Head of caudate nucleus (tissue), 42 donors: ENCODE measurements at regions not wholly inside any gene's neighbourhood (a gene's known extent, or its start where the extent isn't known, plus 50 kb on each side); places are given as distances from the start of the nearest gene placed in this dataset.
A peak's percentile ranks its signal among the peaks of the same experiment; 100 is the strongest.

Experiments
- DNase-seq, 42 donors: peaks; one replicate each; pipeline versions ENCODE4 v3.0.0 to v3.0.0-alpha.2; 2020 to 2021; ENCODE audit warnings: mixed read lengths in 7 of 42
- intact Hi-C: fragments of 100-400 bp; cut with DNase I; formaldehyde crosslinking; loops from one replicate; pipeline ENCODE4 v1.15.0; 2022

DNA sequence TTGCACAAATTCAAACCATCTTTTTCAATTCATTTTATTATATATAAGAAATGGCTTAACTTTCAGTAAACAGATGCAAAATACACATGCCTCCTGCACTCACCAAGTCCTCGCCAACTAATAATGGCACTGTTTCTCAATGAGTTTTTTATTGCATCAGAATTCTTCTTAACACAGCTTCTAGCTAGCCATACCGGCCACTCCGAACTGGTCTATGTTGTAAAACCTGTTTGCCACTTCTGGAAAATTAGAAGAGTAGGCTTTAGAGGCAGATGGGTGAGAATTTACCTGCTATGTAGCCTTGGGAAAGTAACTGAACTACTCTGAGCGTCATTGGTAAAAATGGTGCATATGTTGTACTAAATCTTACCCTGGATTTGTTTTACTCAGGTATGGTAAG lies 100.6 kb upstream of the LHCGR start:
- intact Hi-C loops, result no loop called here
- DNase-seq, result peak in 1 of 42 donors; percentile 16

DNA sequence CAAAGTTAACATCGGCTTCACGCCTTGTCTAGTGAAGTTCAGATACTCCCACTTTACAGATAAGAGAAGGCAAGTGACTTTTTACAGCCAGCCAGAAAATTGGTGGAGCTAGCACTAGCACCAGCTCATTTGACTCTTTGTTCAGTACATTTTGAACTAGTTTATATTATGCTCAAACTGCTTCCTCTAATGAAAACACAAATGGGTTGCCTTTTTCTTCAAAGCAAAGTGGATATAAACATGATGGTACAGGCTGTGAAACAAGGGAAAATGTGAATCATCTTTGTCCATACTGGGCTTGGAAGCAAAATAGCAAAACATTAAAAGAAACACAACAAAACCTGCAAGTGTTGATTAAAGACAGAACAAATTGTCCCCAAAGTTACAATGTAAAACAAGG lies 99.6 kb upstream of the LHCGR start:
- intact Hi-C loops, result no loop called here
- DNase-seq, result peak in 1 of 42 donors; percentile 5

DNA sequence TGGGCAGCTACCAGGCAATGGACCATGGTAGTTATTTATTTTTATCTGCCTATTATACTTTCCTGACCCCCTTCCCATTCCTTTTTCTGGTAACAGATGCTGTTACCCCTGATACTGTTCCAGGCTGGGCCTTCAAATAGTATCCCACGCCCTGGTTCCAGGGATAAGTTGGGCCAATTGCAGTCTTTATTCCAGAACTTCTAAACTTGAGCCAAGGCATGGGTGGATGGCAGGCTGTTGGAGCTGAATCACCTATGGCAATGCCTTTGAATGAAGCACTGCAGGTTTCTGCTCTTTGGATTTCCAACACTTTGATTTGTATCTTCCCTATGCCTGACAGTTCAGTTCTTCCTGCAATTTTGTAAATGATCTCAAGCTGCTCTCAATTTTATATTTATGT lies 99.2 kb upstream of the LHCGR start:
- intact Hi-C loops, result no loop called here
- no peak for DNase-seq

GRCh38 chr2:48852938-48853337 lies 97.4 kb upstream of the LHCGR start:
- intact Hi-C loops, result no loop called here
- no peak for DNase-seq

GRCh38 chr2:48851161-48851560 lies 95.6 kb upstream of the LHCGR start:
- peak in 1 of 42 donors; percentile 5 for DNase-seq
- intact Hi-C loops, result no loop called here

DNA sequence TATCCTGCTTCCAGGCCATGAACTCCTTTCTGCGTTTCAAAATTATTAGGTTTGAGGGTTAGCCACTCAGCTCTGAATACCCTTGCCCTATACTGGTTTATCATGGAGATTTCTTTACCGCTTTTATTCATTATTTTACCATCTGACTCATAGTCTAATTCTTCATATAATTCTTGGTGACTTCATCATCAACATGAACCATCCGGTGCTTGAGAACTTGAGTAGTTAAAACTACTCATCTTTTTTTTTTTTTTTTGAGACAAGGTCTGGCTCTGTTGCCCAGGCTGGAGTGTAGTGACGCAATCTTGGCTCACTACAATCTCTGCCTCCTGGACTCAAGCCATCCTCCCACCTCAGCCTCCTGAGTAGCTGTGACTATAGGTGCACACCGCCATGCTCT lies 94.2 kb upstream of the LHCGR start:
- DNase-seq, result no peak
- intact Hi-C loops, result no loop called here

- intact Hi-C loops, result no loop called here
- no peak for DNase-seq
These were observed 90.2 kb upstream of the LHCGR start for GRCh38 chr2:48845684-48846083.

DNA sequence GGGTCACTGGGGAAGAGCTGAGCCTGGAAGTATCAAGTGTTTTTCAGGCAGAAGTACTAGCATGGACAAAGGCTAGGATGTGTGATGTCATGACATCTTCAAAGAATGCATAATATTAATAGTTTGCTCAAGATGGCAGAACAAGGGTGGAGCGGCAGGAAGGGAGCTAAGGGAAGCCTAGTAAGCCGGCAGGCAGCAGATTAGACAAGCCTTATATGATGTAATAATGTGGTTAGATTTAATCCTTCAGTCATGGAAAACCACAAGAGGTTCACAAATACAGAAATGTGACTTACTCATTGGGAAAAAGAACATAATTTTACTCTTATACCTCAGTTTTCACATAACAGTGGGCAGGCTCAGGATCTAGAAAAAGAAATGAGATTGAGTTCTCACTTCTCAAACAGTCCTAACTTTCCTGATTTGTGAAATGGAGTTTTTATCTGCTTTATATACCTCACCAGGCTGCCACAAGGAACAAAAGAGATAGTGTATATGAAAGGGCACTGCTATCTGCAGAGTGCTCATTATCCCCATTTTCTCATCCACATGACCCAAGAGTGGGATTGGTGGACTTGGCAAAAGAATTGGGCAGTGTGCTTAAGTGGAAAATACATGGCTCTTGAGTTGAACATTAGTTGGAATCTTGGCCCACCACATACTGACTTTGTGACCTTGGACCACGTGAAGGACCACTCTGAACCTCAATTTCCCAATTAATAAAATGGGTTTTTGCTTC lies 89.1 kb upstream of the LHCGR start:
- DNase-seq, result no peak
- intact Hi-C loops, result no loop called here

DNA sequence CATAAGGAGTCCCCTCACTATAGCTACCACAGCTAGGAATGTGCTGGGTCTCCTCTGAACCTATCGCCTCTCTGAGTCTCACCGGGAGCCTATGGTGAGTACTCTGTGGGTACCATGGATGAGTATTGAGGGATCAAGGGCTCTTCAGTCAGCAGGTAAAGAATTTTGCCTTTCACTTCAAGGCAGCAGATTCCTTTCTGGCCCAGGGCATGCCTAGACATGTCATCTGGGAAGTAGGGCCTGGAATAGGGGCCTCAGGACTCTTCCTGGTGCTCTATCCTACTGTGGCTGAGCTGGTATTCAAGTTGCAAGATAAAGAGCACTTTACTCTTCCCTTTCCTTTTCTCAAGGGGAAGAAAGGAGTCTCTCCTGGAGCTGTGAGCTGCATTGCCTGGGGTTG lies 85.6 kb upstream of the LHCGR start:
- no peak for DNase-seq
- intact Hi-C loops, result no loop called here

GRCh38 chr2:48838029-48838428 lies 82.5 kb upstream of the LHCGR start:
- DNase-seq, result no peak
- intact Hi-C loops, result no loop called here

- DNase-seq, result no peak
- intact Hi-C loops, result no loop called here
These were observed 74.0 kb upstream of the LHCGR start for GRCh38 chr2:48829569-48829968.

DNA sequence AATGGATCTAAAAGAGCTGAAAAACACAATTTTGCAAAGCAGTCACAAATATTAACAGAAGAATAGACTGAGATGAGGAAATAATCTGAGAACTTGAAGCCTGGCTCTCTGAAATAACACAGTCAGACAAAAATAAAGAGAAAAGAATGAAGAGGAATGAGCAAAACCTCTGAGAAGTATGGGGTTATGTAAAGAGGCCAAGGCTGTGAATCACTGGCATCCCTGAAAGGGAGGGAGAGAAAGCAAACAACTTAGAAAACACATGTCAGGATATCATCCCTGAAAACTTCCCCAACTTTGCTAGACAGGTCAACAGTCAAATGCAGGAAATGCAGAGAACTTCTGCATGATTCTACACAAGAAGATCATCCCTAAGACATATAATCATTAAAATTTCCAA lies 73.5 kb upstream of the LHCGR start:
- intact Hi-C loops, result no loop called here
- DNase-seq, result no peak

DNA sequence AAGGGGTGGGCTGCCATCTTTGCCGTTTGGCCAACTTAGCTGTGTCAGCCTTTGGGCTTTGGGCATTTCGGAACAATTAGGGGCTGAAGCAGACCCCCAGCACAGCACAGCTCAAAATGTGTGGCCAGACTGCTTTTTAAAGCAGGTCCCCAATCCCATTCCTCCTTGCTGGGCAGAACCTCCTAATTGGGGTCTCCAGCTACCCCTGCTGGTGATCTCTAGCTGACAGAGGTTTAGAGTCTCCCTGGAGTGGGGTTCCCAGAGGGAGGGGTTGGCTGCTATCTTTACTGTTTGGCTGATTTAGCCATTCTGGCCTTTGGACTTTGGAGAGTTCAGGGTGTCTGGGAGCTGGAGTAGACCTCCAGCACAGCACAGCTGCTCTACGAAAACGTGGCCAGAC lies 71.5 kb upstream of the LHCGR start:
- intact Hi-C loops, result no loop called here
- no peak for DNase-seq

DNA sequence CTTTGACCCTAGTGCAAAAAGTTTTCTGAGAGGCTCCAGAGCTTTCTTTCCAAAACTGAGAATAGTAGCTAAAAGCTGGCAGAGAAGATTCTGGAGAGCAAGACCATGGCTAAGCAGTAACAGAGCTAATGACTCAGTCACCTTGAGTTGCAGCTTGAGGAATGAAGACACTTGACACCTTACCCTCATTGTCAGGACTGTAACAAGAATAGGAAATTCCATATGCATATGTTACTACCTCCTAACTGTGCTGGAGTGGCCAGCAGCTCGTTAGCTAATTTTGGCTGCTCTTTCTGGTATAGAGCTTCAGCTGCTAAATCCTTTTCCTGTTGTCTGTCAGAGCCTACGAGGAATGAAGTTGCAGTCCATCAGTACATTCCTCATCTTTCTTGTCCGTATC lies 68.6 kb upstream of the LHCGR start:
- DNase-seq, result no peak
- intact Hi-C loops, result no loop called here

DNA sequence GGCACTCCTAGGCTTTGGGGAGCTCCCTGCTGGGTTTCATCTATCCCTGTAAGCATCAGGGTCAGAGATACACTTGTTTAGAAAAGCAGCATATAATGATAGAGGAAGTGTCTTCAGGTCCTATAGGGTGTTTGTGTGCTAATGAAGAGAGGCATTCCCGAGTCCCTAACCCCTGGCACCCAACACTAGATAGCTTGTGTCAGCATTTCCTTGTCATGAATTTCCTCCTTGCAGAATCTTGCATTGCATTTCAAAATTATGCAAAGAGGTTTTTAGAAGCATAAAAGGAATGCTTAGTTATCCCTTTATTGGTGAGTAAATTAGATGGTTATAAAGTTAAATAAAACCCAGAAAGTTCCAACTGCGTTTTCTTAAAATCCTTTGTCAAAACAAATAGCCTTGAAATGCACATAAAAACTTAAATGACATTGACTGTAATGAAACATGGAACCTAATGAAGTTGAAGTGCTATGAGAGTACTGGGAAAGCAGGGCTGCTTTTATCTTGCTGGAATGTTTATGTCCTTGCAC lies 63.7 kb upstream of the LHCGR start:
- no peak for DNase-seq
- intact Hi-C loops, result no loop called here

GRCh38 chr2:48817355-48817754 lies 61.8 kb upstream of the LHCGR start:
- intact Hi-C loops, result no loop called here
- DNase-seq, result no peak

GRCh38 chr2:48812416-48812815 lies 56.9 kb upstream of the LHCGR start:
- intact Hi-C loops, result no loop called here

DNA sequence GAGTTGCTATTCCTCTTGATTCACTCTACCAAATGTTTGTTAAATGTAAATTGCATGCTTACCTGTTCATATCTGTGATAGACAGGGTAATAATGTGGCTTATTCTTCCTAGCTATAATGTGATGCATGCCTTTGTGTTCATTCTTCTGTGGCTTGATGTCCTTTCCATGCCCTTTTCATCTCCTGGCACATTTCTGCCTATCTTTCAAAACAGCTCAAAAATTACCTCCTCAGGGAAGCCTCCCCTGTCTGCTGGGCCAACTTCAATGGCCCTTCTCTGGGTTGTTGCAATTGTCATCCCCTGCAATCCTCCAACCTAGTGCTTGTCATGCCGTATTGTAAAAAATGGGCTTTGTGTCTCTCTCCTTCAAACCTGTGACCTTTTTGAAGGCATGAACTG lies 52.8 kb upstream of the LHCGR start:
- no peak for DNase-seq
- intact Hi-C loops, result no loop called here

More at GRCh38 chr2:48812416-48812815, 56.9 kb upstream of the LHCGR start:
- no peak for DNase-seq
